NCI-H69 (cell line): ENCODE measurements at regions not wholly inside any gene's neighbourhood (a gene's known extent, or its start where the extent isn't known, plus 50 kb on each side); places are given as distances from the start of the nearest gene placed in this dataset.

ENCODE experiments used
- DNase-seq: peaks from one replicate; lab custom pipeline; 2025; lab: John Stamatoyannopoulos, UW

DNA sequence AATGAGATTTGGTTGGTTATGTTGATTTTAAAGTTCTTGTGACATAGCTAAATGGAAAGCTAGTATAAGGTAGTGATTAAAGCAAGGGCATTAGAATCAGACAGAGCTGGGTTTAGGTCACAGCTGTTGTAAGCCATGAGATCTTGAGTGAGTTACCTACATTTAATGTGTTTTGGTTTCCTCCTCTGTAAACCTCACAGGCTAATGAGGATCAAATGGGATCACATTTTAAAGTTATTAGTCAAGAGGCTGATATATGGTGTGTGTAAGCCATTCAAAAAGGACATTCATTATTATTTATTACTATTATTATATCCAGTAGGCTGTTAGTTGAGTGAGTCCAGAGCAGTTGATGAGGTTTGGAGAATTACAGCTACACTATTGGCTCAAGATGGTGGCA is 416.2 kb downstream of the IRS1 start:
- DNase-seq: no peak

DNA sequence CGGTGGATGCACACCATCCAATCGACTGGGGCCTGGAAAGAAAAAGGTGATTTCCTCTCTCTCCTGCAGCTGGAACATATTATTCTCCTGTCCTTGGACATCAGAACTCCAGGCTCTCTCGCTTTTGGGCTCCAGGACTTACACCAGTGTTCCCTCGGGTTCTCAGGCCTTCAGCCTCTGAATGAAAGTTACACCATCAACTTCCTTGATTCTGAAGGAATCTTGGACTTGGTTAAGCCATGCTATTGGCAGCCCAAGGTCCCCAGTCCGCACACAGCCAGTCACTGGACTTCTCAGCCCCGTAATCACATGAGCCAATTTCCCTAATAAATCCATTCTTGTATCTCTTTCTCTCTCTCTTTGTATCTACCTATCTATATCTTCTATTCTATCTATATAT is 418.9 kb downstream of the IRS1 start:
- no peak for DNase-seq

- no peak for DNase-seq
Measured at GRCh38 chr2:226378753-226379705, 420.6 kb downstream of the IRS1 start.

DNA sequence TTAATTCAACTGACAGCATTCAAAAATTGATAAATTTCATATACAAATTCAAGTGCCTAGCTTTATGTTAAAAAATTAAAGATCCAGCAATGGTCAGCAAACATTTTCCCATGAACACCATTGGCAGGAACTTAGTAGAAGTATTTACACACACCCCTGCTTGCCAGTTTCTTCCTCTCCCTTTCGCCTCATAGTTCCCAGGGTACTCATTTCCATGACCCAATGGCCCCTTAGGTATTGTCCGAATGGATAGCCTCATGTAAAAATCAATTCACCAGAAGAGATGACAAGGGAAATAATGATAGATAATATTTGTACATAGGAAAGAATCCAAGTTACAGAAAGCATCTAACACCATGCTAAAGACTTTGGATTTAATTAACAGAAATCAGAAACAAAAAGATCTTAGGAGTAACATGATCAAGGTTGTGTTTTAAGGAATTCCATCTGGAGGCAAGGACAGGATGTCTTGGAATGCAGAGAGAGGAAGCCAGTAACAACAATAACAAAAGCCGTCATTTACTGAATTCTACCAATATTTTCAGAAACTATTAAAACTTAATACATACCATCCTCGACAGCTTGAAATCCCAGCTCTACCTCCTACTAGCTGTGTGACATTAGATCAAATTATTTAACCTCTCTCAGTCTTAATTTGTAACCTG is 423.0 kb downstream of the IRS1 start:
- no peak for DNase-seq

DNA sequence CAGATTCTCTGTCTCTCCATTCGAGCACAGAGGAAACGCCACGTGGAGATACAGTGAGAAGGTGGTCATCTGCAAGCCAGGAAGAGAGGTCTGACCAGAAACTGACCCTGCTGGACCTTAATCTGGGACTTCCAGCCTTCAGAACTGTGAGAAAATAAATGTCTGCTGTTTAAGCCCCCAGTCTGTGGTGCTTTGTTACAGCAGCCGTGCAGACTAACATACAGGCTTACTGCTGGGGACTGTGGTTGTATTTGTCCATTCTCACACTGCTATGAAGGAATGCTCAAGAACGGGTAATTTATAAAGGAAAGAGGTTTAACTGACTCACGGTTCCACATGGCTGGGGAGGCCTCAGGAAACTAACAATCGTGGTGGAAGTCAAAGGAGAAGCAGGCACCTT is 432.7 kb downstream of the IRS1 start:
- no peak for DNase-seq

GRCh38 chr2:226364217-226364616 is 435.4 kb downstream of the IRS1 start:
- no peak for DNase-seq

GRCh38 chr2:226362980-226363379 is 436.6 kb downstream of the IRS1 start:
- no peak for DNase-seq

- DNase-seq: no peak
Measured at GRCh38 chr2:226360658-226361057, 439.0 kb downstream of the IRS1 start.

GRCh38 chr2:226358688-226359087 is 440.9 kb downstream of the IRS1 start:
- DNase-seq: no peak

- no peak for DNase-seq
Measured at GRCh38 chr2:226357816-226358215, 441.8 kb downstream of the IRS1 start.

DNA sequence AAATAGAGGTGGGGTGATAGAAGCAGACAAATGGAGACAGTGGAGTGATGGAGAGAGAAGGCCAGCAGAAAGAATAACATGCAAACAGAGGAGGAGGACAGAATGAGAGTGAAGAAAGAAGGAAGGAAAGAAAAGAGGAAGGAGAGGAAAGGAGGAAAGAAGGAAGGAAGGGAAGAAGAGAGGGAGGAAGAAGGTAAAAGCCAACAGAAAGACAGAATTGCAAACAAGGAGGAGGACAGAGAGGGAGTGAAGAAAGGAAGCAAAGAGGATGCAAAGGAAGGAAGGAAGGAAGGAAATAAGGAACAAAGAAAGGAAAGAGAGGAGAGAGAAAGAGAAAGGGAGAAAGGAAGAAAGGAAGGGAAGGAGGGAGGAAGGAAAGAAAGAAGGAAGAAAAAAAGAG is 444.0 kb downstream of the IRS1 start:
- DNase-seq: no peak

DNA sequence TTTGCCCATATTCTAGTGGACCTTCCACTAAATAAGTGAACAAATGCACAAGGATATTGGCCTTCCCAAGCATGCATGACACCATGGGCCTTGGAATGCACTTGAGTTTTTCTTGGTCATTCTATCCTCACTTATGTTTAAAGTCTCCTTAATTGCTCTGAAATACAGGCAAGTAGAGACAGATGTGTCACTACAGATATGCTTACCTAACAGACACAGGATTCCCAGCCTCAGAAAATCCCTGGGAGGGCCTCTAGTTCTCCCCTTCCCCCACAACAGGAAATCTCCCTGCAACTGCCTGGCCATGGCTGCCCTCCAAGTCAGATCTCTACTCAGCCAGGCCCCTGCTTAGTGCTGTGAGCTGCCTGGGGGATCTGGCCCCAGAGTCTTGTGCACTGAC is 445.2 kb downstream of the IRS1 start:
- peak; percentile 17 for DNase-seq

DNA sequence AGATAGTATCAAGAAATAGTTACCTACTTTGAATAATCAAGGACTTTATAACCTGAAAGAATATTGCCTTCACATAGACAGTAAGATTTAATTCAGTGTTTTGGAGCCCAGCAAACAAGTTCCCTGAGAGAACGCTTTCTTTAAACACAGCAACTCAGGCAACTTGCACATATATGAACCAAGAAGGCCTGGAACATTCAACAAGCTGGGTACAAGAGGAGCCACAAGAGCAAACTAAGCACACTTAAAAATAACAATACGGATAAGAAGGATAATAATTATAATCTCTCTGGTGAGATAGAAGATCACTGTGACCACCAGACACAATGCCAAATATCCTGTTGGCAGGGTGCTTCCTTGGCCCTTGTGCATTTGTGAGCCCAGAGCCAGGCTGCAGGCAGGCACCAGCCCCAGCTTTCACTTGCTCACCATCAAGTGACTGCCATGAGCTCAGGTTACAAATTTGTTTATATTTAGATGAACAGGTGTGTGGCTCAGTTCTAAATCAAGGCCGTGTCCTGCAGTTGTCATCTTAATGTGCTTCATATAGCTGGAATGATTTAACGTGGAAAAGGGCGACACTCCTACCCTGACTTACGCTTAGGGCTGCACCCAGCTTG is 446.6 kb downstream of the IRS1 start:
- DNase-seq: peak; percentile 60

- DNase-seq: no peak
Measured at GRCh38 chr2:226351711-226352110, 447.9 kb downstream of the IRS1 start.

DNA sequence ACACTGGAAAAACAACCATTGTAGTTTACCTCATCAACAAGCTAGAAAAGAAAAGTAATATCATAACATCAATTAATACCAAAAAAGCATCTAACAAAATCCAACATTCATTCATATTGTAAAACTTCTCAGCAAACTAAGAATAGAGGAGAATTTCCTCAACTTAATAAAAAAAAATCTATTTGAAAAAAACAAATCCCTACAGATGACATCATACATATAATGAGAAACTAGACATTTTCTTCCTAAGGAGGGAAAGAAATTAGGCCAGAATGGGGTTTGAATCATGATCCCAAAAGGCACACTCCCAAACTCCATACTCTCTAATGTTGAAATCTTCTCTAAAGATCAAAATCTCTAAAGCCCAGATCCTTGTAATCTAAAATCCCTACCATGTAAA is 460.0 kb downstream of the IRS1 start:
- DNase-seq: no peak

DNA sequence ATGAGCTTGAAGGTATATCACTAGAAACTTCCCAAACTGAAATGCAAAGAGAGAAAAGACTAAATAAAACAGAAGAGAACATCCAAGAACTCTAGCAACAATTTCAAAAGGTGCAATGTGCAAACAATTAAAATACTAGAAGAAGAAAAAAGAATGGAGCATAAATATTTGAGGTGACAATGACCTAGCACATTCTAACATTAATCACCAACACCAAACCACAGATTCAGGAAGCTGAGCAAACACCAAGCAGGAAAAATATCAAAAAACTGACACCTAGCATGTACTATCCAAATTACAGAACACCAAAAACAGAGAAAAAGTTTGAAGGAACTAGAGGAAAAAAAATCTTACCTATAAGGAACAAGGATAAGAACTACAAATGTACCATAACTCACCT is 460.8 kb downstream of the IRS1 start:
- DNase-seq: no peak

DNA sequence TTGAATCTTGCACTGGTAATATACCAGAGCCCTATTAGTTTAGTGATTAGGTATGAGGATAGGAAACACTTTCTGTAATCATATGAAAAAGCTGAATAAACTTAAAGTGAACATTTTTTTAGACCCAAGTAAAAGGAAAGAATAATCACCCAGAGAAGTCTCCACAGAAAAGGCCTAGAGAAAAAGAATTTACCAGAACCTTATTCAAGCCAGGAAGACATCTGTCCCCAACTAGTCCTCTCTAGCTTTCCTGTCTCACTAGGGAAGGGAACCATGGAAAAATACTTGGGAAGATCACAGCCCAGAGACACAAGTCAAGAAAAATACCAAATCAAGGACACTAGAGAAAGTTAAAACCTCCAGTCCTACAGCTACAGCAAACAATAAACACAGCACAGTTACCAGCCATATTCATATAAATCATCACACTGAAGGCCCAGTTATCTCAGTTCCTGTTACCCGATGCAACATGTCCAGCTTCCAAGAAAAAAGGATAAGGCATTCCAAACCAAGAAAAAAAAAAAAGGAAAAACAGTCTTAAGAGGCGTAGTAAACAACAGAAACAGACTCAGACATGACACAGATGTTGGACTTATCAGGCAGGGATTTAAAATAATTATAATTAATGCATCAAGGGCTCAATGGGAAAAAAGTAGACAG is 461.5 kb downstream of the IRS1 start:
- no peak for DNase-seq

GRCh38 chr2:226336283-226336682 is 463.3 kb downstream of the IRS1 start:
- DNase-seq: no peak

- no peak for DNase-seq
Measured at GRCh38 chr2:226334981-226335720, 464.5 kb downstream of the IRS1 start.

- DNase-seq: no peak
Measured at GRCh38 chr2:226333388-226333787, 466.2 kb downstream of the IRS1 start.

DNA sequence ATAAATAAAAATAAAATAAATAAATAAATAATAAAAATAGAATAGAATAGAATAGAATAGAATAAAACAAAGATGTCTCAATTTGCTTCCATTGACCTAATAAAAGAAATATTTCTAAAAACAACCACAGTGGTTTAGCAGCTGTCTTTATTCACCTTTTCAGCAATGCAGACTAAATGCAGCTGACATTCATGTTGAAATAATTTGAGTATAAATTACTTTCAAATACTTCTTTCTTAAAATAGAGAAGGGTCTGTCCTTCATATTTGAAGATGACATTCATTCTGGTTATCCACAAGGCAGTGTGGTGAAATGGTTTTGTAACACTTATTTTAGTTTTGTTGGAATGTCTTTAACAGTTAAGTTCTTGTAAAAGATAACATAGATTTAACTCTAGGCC is 469.4 kb downstream of the IRS1 start:
- no peak for DNase-seq

DNA sequence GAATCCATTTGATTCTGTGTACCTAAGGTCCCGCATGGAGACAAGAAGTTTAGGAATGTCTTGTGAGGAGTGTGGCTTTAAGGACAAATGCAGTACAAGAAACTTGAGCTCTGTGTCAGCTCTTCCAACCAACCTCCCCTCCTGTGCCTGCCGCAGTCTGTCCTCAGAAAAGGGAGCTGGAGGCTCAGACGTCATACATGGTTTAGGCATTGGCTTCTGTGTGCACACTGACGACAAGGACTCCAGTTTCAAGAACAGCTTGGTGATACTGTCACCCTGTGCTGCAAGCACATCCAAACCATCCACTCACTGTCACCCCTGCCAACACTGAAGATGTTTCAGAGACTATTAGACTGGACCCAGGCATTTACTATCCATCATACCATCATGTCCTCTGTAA is 470.4 kb downstream of the IRS1 start:
- no peak for DNase-seq
